ENCODE measurements at regions not wholly inside any gene's neighbourhood (a gene's known extent, or its start where the extent isn't known, plus 50 kb on each side); places are given as distances from the start of the nearest gene placed in this dataset.

GRCh38 chr18:64276311-64277090 is 127.6 kb upstream of the LINC00305 start:
- no peak overlapping the region for H3K4me3 ChIP-seq
- no peak overlapping the region for H3K27ac ChIP-seq
- H3K27me3 ChIP-seq, result no peaks in the 10 kb centered on the region
- H3K4me1 ChIP-seq, result no peaks in the 10 kb centered on the region
- no peak for TF ChIP-seq POLR2AphosphoS5 (IDR thresholded peaks at IDR 0.05)
- TF ChIP-seq CTCF (IDR thresholded peaks at IDR 0.05), result no peak
- no peak for TF ChIP-seq POLR2A (IDR thresholded peaks at IDR 0.05)
- intact Hi-C loops (cut with DNase I; ENCODE audit: low total_unique reads), result no loop called here
- no peaks in the 10 kb centered on the region for H3K36me3 ChIP-seq
- DNase-seq (ENCODE audit: low spot score in 2 of 2), result no peak
- peaks cover 6% of the 10 kb centered on the region in 2 donors for H3K9me3 ChIP-seq

- Histone ChIP-seq H3K4me3 (no peak overlapping the region), H3K27ac (no peak overlapping the region), H3K9me3 (peaks cover 0 to under 1% of the 10 kb centered on the region in 2 donors), H3K27me3 (no peaks in the 10 kb centered on the region), H3K4me1 (no peaks in the 10 kb centered on the region), H3K36me3 (no peaks in the 10 kb centered on the region)
- no peak for DNase-seq (ENCODE audit: low spot score in 2 of 2)
- intact Hi-C loops (cut with DNase I; ENCODE audit: low total_unique reads), result no loop called here
- no peak for TF ChIP-seq POLR2AphosphoS5 (IDR thresholded peaks at IDR 0.05)
- TF ChIP-seq CTCF (IDR thresholded peaks at IDR 0.05), result no peak
- TF ChIP-seq POLR2A (IDR thresholded peaks at IDR 0.05), result no peak
Measured at GRCh38 chr18:64275593-64276300, 126.9 kb upstream of the LINC00305 start.

DNA sequence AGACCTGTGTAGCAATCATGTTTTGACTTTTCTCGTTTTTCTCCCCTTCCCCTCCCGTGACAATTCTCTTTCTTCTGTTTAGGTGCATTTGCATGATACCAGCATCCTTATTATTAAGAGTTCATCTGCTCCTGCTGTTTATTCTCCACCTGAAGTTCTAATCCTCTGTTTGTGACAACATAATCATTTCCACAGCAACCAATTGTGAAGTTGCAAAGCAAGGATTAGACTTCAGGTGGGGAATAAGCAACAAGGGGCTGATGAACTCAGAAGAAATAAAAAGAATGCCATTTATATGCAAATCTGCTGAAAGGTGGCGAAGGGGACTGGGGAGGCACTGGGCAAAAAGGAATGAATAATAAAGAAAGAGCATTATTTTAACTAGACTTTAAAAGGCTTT is 124.8 kb upstream of the LINC00305 start:
- intact Hi-C loops (cut with DNase I; ENCODE audit: low total_unique reads), result no loop called here
- DNase-seq (ENCODE audit: low spot score in 2 of 2), result no peak
- TF ChIP-seq POLR2AphosphoS5 (IDR thresholded peaks at IDR 0.05), result no peak
- TF ChIP-seq POLR2A (IDR thresholded peaks at IDR 0.05), result no peak
- no peak for TF ChIP-seq CTCF (IDR thresholded peaks at IDR 0.05)

DNA sequence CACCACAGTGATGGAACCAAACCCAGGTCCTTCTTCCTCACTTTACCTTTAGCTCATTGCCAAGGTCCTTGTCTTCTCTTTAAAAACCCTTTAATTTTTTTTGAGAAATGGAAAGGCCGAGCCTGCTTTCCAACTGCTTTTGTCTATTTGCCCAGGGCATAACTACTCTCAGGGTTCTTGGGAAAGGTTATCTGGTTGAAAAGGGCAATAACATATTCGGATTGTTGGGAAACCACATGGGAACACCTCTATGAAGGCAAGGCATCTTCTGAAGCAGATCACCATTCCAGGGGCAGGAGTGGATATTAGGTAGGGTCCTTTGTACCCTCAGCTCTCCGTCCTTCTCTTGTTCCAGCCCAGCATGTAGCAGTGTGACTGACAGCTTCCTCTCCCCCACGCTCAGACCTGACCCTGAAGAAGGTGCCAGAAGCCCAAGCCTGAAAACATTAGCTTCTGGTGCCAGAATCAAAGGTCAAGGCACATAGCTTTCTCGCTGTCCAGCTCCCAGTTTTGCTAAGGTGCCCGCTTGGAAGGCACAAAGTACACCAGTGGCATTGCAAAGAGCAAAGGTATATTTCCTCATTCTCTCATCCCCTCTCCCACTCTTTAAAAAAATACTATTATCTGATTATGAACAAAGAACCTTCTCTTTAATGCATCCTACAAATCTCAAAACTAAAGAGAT is 123.2 kb upstream of the LINC00305 start:
- H3K9me3 ChIP-seq, result no peaks in the 10 kb centered on the region
- H3K36me3 ChIP-seq, result no peaks in the 10 kb centered on the region
- H3K4me3 ChIP-seq, result no peak overlapping the region
- intact Hi-C loops (cut with DNase I; ENCODE audit: low total_unique reads), result no loop called here
- H3K4me1 ChIP-seq, result no peaks in the 10 kb centered on the region
- DNase-seq (ENCODE audit: low spot score in 2 of 2), result no peak
- H3K27ac ChIP-seq, result no peak overlapping the region
- TF ChIP-seq POLR2AphosphoS5 (IDR thresholded peaks at IDR 0.05) (no peak), CTCF (IDR thresholded peaks at IDR 0.05) (no peak), POLR2A (IDR thresholded peaks at IDR 0.05) (no peak)
- H3K27me3 ChIP-seq, result no peaks in the 10 kb centered on the region

More for the DNA sequence above, 124.8 kb upstream of the LINC00305 start:
- Histone ChIP-seq H3K4me1 (no peaks in the 10 kb centered on the region), H3K27ac (no peak overlapping the region), H3K4me3 (no peak overlapping the region), H3K9me3 (no peaks in the 10 kb centered on the region), H3K36me3 (no peaks in the 10 kb centered on the region), H3K27me3 (no peaks in the 10 kb centered on the region)

DNA sequence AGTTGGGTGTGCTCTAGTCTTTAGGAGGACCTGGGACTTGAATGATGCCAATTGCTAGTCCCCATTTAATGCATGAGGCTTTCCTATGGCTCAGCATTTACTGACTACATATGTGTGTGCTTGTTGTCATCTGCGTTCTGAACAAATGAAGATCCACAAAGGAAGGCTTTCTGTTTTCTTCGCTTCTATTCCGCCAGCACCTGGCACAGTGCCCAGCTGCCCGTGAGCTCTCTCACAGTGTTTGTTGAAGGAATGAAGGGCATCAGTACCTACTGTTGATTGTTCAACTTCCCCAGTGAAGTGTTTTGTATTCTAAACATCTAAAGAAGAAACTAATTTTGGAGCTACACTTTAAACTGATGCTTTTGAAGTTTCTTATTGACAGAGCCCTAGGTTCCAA is 122.4 kb upstream of the LINC00305 start:
- DNase-seq (ENCODE audit: low spot score in 2 of 2), result no peak
- Histone ChIP-seq H3K4me3 (no peak overlapping the region), H3K9me3 (no peaks in the 10 kb centered on the region), H3K27ac (no peak overlapping the region), H3K27me3 (no peaks in the 10 kb centered on the region), H3K36me3 (no peaks in the 10 kb centered on the region), H3K4me1 (no peaks in the 10 kb centered on the region)
- TF ChIP-seq POLR2AphosphoS5 (IDR thresholded peaks at IDR 0.05), result no peak
- TF ChIP-seq CTCF (IDR thresholded peaks at IDR 0.05), result no peak
- TF ChIP-seq POLR2A (IDR thresholded peaks at IDR 0.05), result no peak
- intact Hi-C loops (cut with DNase I; ENCODE audit: low total_unique reads), result no loop called here
